GM18517 (cell line): ENCODE measurements at regions not wholly inside any gene's neighbourhood (a gene's known extent, or its start where the extent isn't known, plus 50 kb on each side); places are given as distances from the start of the nearest gene placed in this dataset.
"Not testable (repeated sequence)": the region's sequence is repeated elsewhere in the genome, so short reads cannot be mapped to it uniquely, and the experiment has no call there.

Experiments used
- ATAC-seq: cut with Tn5 transposase; IDR thresholded peaks from one replicate; pipeline ENCODE4 v1.9.1; 2021; ENCODE audit warnings: mild to moderate bottlenecking, moderate library complexity; ENCODE audit not compliant: unreplicated experiment

DNA sequence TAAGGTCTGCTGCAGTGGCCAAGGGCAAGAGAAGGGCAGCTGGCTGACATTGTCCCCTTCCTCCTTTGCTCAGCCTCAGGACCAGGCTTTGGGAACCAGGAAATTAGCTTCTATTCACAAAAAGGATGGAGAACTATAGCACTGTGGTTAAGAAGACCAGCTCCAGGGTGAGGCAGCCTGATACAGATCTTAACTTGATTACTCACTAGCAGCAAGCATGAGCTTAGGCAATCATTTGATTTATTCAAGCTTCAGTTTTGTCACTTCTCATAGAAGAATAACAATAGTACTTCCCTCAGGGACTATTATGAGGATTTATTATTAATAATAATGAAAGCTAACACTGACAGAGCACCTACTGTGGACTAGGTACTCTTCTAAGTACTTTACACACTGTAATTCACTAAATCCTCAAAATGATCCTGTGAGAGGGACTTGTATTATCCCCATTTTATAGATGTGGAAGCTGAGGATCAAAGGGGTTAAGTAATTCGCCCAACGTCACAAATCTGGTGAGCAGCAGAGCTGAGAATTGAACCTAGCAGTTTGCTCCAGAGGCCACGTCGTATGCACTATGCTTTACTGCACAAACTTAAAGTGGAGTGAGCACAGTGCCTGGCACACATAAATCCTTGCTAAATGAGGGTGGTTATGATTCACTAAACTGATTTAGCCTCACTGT is 130.4 kb upstream of the PAK3 start:
- no peak for ATAC-seq

DNA sequence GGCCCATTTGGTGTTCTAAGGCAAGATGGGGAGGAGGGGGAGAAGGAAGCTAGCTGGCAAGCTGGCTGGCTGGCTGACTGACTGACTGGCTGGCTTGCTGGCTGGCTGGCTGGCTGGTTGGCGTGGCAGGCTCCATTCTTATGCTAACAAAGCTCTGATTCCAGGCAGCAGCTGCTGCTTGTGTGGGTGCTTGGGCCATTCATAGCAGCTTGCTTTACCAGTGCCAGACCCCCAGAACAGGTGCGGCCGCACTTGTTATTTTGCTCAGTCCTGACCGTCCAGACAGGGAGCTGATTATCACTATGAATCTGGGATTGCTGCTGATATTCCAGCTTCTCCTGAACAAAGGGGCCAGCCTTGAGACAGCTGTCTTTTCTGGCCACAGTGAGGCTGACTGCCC is 131.2 kb upstream of the PAK3 start:
- ATAC-seq, result no peak

- no peak for ATAC-seq
Observed at GRCh38 chrX:110962451-110962850, 133.5 kb upstream of the PAK3 start.

GRCh38 chrX:110955706-110956105 is 140.3 kb upstream of the PAK3 start:
- ATAC-seq, result no peak

- no peak for ATAC-seq
Observed at GRCh38 chrX:110954428-110955100, 141.4 kb upstream of the PAK3 start.

DNA sequence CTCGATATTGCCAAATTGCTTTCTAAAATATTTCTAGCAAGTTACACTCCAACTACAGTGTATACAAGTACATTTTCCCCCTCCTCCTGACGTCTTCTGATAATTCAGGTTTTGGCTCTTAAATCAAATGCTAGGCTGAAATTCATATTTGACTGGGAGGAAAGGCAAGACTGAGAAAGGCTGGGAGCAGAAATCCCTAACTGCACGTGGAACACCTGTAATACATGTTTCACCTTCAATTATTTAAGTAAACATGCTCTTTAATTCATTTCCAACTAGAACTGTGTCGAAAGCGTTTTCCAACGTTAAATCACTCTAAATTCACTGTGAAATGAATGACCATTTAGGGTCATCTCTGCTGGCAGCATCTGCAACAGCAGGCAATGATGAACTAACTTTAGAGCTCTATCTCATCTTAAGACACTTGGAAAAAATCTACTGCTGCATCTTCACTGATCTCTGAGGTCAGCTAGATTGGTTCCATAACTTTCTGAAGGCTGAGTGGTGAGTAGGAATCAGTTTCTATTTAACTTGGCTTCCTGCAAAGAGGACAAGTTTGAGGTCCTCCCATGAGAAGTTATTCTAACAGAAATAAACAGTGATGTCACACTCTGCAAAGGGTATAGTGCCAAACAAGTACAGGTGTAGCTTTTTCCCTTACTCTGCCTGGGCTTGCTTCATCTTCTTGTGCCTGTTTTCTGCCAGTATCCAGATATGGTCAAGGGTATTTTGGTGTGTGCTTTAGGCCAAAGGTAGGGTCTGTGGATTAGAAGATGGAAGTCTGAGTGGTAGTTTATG is 144.3 kb upstream of the PAK3 start:
- ATAC-seq, result no peak

DNA sequence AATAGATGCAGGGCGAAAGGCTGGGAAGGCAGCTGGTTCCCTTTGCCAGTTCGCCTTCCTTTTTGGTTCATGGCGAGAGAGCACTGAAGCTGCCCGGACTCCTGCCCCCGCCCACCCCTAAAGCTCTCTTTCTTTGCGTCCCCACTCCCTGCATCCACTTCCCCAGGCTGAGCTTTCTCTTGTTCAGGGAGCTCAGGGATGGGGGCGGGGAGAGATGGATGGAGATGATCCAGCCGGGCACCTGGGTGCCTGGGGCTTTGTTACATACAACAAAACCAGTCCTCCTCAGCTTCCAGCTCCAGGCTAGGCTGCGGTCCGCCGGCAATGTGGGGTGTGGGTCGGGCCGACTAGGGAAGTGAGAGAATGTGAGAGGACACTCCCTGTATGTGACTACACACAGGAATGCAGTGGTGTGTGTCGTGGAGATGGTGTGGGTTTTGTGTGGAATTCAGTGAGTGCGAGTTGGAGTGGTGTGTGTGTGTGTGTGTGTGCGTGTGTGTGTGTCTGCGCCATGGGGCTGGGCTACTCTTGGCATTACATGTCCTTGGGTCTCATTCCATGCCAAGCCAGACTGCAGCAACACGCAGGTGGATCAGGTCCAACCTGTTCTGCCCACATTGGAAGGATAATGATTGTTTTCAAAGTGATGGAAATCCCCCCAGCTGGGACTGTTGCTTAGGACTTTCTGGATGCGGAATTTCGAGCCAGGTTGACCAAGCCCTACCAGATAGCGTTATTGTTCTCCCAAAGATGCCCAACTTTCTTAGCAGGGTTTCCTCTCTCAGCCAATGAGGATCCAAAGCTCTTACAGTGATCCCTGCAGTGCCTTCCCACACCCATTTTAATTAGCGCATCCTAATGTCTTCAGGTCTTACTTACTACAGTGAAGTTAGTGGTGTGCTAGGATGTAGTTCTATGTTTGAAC is 149.4 kb upstream of the CHRDL1 start:
- ATAC-seq, result no peak

DNA sequence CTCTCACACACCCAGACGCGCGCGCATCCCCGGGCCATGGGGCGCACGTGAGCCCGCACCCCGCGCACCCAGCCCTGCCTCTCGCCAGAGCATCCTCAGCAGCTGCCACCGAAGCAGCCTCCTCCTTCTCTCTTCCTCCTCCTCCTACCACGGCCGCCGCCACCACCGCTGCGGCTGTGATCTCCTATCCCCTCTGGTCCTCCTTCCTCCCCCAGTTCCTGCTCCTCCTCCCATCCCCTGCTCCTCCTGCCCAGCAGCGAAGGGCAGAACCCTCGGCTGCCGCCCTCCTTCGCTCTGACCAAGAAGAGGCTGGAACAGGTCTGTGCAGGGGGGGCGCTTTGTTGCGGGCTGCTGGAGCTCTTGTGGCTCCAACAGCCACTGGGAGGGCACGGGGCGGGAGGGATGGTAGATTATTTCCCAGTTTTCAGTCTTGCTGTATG is 148.7 kb upstream of the CHRDL1 start:
- no peak for ATAC-seq

GRCh38 chrX:110941906-110942305 is 146.3 kb upstream of the CHRDL1 start:
- ATAC-seq, result no peak

GRCh38 chrX:110938977-110939732 is 143.5 kb upstream of the CHRDL1 start:
- no peak for ATAC-seq

GRCh38 chrX:110924871-110925270 is 129.3 kb upstream of the CHRDL1 start:
- no peak for ATAC-seq

DNA sequence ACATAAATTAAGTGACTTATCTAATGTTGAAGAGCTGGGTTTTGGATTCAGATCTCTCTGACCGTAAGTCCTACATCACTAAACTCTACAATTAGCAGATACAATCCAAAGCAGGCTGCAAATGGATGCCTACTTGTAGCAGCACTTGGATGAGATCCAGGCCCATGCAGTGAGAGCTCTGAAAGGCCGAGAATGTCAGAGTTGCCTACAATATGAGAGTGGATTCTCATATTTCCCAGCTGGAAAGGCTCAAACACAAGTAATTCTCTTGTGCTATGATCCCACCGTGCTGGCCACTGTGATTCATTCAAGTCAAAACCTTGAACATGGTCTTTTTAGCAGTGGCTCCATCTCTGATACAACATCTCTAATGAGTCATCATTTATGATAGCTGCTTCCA is 125.4 kb upstream of the CHRDL1 start:
- ATAC-seq, result no peak

- ATAC-seq, result no peak
Observed at GRCh38 chrX:110915570-110915969, 120.0 kb upstream of the CHRDL1 start.

- no peak for ATAC-seq
Observed at GRCh38 chrX:110915111-110915510, 119.5 kb upstream of the CHRDL1 start.

GRCh38 chrX:110914281-110914680 is 118.7 kb upstream of the CHRDL1 start:
- ATAC-seq, result no peak

GRCh38 chrX:110904747-110905146 is 109.1 kb upstream of the CHRDL1 start:
- ATAC-seq, result not testable (repeated sequence)

GRCh38 chrX:110881971-110882370 is 86.4 kb upstream of the CHRDL1 start:
- ATAC-seq, result no peak

DNA sequence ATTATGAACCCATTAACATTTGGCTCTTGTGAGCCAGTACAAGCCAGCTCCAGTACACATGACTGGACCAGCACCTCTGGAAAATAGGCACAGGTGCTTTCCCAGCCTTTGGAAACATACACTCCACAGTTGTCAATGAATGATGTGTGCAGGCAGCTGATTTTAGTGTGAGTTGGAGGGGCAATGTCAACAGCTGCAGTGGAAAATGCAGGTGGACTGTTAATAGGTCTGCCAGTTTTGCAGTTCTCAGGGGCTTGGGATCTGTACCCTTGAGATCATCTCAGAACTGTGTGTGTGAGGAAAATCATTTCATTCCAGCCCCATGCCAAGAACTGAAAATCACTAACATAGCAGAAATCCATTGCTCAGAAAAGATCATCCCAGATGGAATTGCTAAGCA is 81.7 kb upstream of the CHRDL1 start:
- no peak for ATAC-seq

- ATAC-seq, result no peak
Observed at GRCh38 chrX:110871839-110872238, 76.2 kb upstream of the CHRDL1 start.

DNA sequence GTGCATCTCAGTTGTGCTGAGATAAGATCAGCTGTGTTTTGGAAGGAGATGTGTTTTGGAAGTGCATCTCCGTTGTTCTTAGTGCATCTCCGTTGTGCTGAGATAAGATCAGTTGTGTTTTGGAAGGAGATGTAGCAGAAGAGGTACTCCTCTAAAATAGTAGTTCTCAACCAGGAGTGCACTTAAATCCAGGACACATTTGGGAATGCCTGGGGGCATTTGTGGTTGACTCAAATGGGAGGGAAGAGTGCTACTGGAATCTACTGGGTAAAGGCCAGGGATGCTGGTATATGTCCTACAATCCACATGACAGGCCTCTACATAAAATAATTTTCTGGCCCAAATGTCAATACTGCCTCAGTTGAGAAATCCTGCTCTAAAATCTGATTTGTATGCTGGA is 70.8 kb upstream of the CHRDL1 start:
- no peak for ATAC-seq
